Stimulated activated naive CD8-positive, alpha-beta T cell treated with anti-CD3 and anti-CD28 coated beads, Interleukin-15, Interleukin-2, amounts not matched to agents 100 U/mL and 50 U/mL, for 24 hours (primary cell): ENCODE measurements at regions not wholly inside any gene's neighbourhood (a gene's known extent, or its start where the extent isn't known, plus 50 kb on each side); places are given as distances from the start of the nearest gene placed in this dataset.
"Not testable (repeated sequence)": the region's sequence is repeated elsewhere in the genome, so short reads cannot be mapped to it uniquely, and the experiment has no call there.

Source experiments
- ATAC-seq: fragments of 150-1000 bp; cut with Tn5 transposase; one replicate; pipeline ENCODE4 v1.10.0; 2021
- DNase-seq: peaks from one replicate; pipeline ENCODE4 v3.0.0; 2021

DNA sequence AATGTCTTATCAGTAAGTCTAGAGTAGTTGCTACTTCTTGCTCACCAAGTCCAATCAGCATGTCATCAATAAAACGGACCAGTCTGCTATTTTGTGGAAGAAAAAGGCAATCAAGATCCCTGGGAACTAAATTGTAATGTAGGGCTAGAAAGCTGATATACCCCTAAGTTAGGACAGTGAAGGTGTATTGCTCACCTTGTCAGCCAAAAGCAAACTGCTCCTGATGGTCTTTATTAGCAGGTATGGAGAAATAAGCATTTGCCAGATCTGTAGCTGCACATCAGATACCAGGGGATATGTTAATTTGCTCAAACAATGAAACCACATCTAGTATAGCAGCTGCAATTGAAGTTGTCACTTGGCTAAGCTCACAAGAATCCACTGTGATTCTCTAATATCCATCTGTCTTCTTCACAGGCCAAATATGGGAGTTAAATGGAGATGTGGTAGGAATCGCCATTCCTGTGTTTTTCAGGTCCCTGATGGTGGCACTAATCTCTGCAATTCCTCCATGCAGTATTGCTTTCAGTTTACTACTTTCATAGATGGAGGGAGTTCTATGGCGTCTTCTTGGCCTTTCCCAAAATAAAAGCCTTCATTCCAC, 75.0 kb downstream of the TMEM237 start:
- ATAC-seq = no peak
- no peak for DNase-seq

GRCh38 chr2:201559067-201559710, 84.1 kb downstream of the TMEM237 start:
- DNase-seq (no peak), ATAC-seq (no peak)

- peak; percentile 40 for ATAC-seq
- no peak for DNase-seq
These were observed 84.6 kb downstream of the TMEM237 start for GRCh38 chr2:201558665-201559064.

- DNase-seq = no peak
- ATAC-seq = no peak
These were observed 85.1 kb downstream of the TMEM237 start for GRCh38 chr2:201558232-201558631.

DNA sequence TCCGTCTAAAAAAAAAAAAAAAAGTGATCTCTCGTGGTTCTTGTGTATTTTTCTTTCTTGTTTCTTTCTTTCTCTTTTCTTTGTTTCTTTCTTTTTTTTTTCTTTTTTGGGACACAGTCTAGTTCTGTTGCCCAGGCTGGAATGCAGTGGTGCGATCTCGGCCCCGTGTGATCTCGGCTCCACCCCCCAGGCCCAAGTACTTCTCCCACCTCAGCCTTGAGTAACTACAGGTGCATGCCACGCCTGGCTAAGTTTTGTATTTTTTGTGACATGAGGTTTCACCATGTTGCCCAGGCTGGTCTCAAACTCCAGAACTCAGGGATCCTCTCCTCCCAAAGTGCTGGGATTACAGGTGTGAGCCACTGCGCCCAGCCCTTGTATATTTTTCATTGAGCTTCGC, 91.4 kb downstream of the TMEM237 start:
- no peak for DNase-seq
- no peak for ATAC-seq

- DNase-seq = no peak
- no peak for ATAC-seq
These were observed 95.0 kb downstream of the STRADB start for GRCh38 chr2:201546576-201546975.

DNA sequence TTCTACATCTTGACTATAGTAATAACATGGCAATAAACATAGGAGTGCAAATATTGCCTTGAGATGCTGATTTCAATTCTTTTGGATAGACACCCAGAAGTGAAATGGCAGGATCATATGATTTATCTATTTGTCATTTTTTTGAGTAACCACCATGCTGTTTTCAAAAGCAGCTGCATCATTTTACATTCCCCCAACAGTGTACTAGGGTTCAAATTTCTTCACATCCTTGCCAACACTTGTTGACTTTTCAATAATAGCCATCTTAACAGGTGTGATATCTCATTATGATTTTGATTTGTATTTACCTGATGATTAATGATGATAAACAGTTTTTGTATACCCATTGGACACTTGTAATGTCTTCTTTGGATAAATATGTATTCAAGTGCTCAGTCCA, 90.8 kb downstream of the STRADB start:
- ATAC-seq (no peak), DNase-seq (no peak)

- DNase-seq, ATAC-seq: not testable (repeated sequence)
These were observed 87.7 kb downstream of the STRADB start for GRCh38 chr2:201539271-201539670.

GRCh38 chr2:201538025-201538424, 86.5 kb downstream of the STRADB start:
- DNase-seq (no peak), ATAC-seq (no peak)

GRCh38 chr2:201536754-201537153, 85.2 kb downstream of the STRADB start:
- DNase-seq = no peak
- ATAC-seq = no peak

DNA sequence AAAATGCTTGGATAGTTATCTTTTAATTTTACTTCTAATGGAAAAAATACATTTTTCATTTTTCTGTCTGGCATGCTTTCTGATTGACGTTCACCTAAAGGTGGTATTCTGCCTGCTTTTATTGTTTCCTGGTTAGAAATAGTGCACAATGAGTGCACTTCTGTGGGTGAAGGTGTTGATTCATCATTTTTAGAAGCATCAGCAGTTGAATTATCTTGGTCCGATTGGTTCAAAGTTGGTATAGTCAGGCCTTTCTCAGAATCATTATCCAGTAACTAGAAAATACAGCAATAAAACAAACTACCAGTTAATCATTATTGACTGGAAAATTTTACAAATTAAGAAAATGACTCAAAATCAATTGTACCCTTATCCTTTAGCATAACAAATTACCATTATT, 84.5 kb downstream of the STRADB start:
- no peak for ATAC-seq
- DNase-seq = no peak

- DNase-seq (peak; percentile 6), ATAC-seq (peak; percentile 100)
These were observed 81.3 kb downstream of the STRADB start for GRCh38 chr2:201532686-201533304.
